HEK293T (cell line): ENCODE measurements at regions not wholly inside any gene's neighbourhood (a gene's known extent, or its start where the extent isn't known, plus 50 kb on each side); places are given as distances from the start of the nearest gene placed in this dataset.

ENCODE experiments used
- BHLHE40 ChIP-seq: fragments of 450-650 bp; IDR thresholded peaks from 2 replicates; pipeline ENCODE4 v1.6.1; 2016; ENCODE audit warnings: mild to moderate bottlenecking, moderate library complexity, borderline replicate concordance
- FOXA1 ChIP-seq: fragments of 450-650 bp; IDR thresholded peaks from 2 replicates; pipeline ENCODE4 v1.6.1; 2016; ENCODE audit warnings: mild to moderate bottlenecking
- HDGF ChIP-seq: fragments of 450-650 bp; IDR thresholded peaks from 2 replicates; pipeline ENCODE4 v1.6.1; 2017; ENCODE audit warnings: antibody characterized with exemption, borderline replicate concordance
- L3MBTL2 ChIP-seq: fragments of 450-650 bp; conservative IDR thresholded peaks from 2 replicates; pipeline ENCODE4 v1.6.1; 2016; ENCODE audit warnings: mild to moderate bottlenecking
- PKNOX1 ChIP-seq: fragments of 450-650 bp; IDR thresholded peaks from 2 replicates; pipeline ENCODE4 v1.6.1; 2016
- SP1 ChIP-seq: fragments of 450-650 bp; IDR thresholded peaks from 2 replicates; pipeline ENCODE4 v1.6.1; 2017

GRCh38 chr7:91777522-91777921, 103.0 kb downstream of the MTERF1 start:
- TF ChIP-seq SP1 (no peak), L3MBTL2 (no peak), BHLHE40 (no peak), HDGF (no peak), PKNOX1 (no peak), FOXA1 (no peak)
